ENCODE measurements at regions not wholly inside any gene's neighbourhood (a gene's known extent, or its start where the extent isn't known, plus 50 kb on each side); places are given as distances from the start of the nearest gene placed in this dataset.

GRCh38 chr4:187940299-187940698, 55.3 kb upstream of the ZFP42 start:
- TF ChIP-seq CTCF (optimal IDR thresholded peaks at IDR 0.05 in 1 of 3, IDR thresholded peaks at IDR 0.05 in 1 of 3, conservative IDR thresholded peaks at IDR 0.05 in 1 of 3; ENCODE audit: extremely low read depth in 1 of 3, insufficient read depth in 2 of 3, low read length in 3 of 3) (no peak), EZH2 (IDR thresholded peaks at IDR 0.05; ENCODE audit: low read length) (no peak)
